ENCODE measurements at regions not wholly inside any gene's neighbourhood (a gene's known extent, or its start where the extent isn't known, plus 50 kb on each side); places are given as distances from the start of the nearest gene placed in this dataset.
A peak's percentile ranks its signal among the peaks of the same experiment; 100 is the strongest.

GRCh38 chr1:200272481-200273068 lies 137.3 kb downstream of the ZNF281 start:
- H3K4me3 ChIP-seq (ENCODE audit: low read depth in 1 of 3, low read length in 3 of 3): no peak overlapping the region
- H3K4me1 ChIP-seq (ENCODE audit: control insufficient read depth in 3 of 3, insufficient read depth in 2 of 3, low read depth in 1 of 3, low read length in 2 of 3): peaks cover 0 to 35% (median 8%) of the 10 kb centered on the region in 3 donors
- no peaks in the 10 kb centered on the region for H3K36me3 ChIP-seq (ENCODE audit: control insufficient read depth in 3 of 3, insufficient read depth in 2 of 3, low read depth in 1 of 3, low read length in 3 of 3)
- FAIRE-seq (no peak), DNase-seq (no peak)
- 83 to 90% (median 88%) methylated on average over 4 of the region's 4 CpGs for WGBS, 3 donors
- H3K27ac ChIP-seq (ENCODE audit: low read depth in 1 of 3, low read length in 2 of 3): no peak overlapping the region
- peaks cover 0 to 4% of the 10 kb centered on the region in 2 donors for H3K9me3 ChIP-seq (ENCODE audit: control insufficient read depth in 2 of 2, insufficient read depth in 1 of 2, low read depth in 1 of 2, low read length in 1 of 2)
- H3K27me3 ChIP-seq (ENCODE audit: control insufficient read depth in 3 of 3, insufficient read depth in 3 of 3, low read length in 3 of 3): no peaks in the 10 kb centered on the region

GRCh38 chr1:200269256-200269655 lies 140.6 kb downstream of the ZNF281 start:
- H3K4me1 ChIP-seq (ENCODE audit: control insufficient read depth in 3 of 3, insufficient read depth in 2 of 3, low read depth in 1 of 3, low read length in 2 of 3): peaks cover 0 to 13% (median 3%) of the 10 kb centered on the region in 3 donors
- no peaks in the 10 kb centered on the region for H3K27me3 ChIP-seq (ENCODE audit: control insufficient read depth in 3 of 3, insufficient read depth in 3 of 3, low read length in 3 of 3)
- WGBS, 3 donors: 97 to 100% (median 100%) methylated on average over 1 of the region's 1 CpG
- FAIRE-seq: no peak
- H3K9me3 ChIP-seq (ENCODE audit: control insufficient read depth in 2 of 2, insufficient read depth in 1 of 2, low read depth in 1 of 2, low read length in 1 of 2): peaks cover 0 to 4% of the 10 kb centered on the region in 2 donors
- H3K4me3 ChIP-seq (ENCODE audit: low read depth in 1 of 3, low read length in 3 of 3): no peak overlapping the region
- no peak for DNase-seq
- H3K36me3 ChIP-seq (ENCODE audit: control insufficient read depth in 3 of 3, insufficient read depth in 2 of 3, low read depth in 1 of 3, low read length in 3 of 3): no peaks in the 10 kb centered on the region
- H3K27ac ChIP-seq (ENCODE audit: low read depth in 1 of 3, low read length in 2 of 3): no peak overlapping the region

GRCh38 chr1:200267937-200268336 lies 141.9 kb downstream of the ZNF281 start:
- no peak overlapping the region for H3K4me3 ChIP-seq (ENCODE audit: low read depth in 1 of 3, low read length in 3 of 3)
- WGBS, 3 donors: 87 to 100% (median 95%) methylated on average over 1 of the region's 1 CpG
- H3K36me3 ChIP-seq (ENCODE audit: control insufficient read depth in 3 of 3, insufficient read depth in 2 of 3, low read depth in 1 of 3, low read length in 3 of 3): no peaks in the 10 kb centered on the region
- no peak overlapping the region for H3K27ac ChIP-seq (ENCODE audit: low read depth in 1 of 3, low read length in 2 of 3)
- no peaks in the 10 kb centered on the region for H3K9me3 ChIP-seq (ENCODE audit: control insufficient read depth in 2 of 2, insufficient read depth in 1 of 2, low read depth in 1 of 2, low read length in 1 of 2)
- H3K4me1 ChIP-seq (ENCODE audit: control insufficient read depth in 3 of 3, insufficient read depth in 2 of 3, low read depth in 1 of 3, low read length in 2 of 3): peaks cover 0 to 2% (median 0%) of the 10 kb centered on the region in 3 donors
- no peaks in the 10 kb centered on the region for H3K27me3 ChIP-seq (ENCODE audit: control insufficient read depth in 3 of 3, insufficient read depth in 3 of 3, low read length in 3 of 3)
- DNase-seq: no peak
- no peak for FAIRE-seq

GRCh38 chr1:200267458-200267857 lies 142.4 kb downstream of the ZNF281 start:
- no peak for FAIRE-seq

GRCh38 chr1:200266871-200267270 lies 143.0 kb downstream of the ZNF281 start:
- Histone ChIP-seq H3K27me3 (ENCODE audit: control insufficient read depth in 3 of 3, insufficient read depth in 3 of 3, low read length in 3 of 3) (no peaks in the 10 kb centered on the region), H3K4me3 (ENCODE audit: low read depth in 1 of 3, low read length in 3 of 3) (no peak overlapping the region), H3K9me3 (ENCODE audit: control insufficient read depth in 2 of 2, insufficient read depth in 1 of 2, low read depth in 1 of 2, low read length in 1 of 2) (no peaks in the 10 kb centered on the region), H3K27ac (ENCODE audit: low read depth in 1 of 3, low read length in 2 of 3) (no peak overlapping the region), H3K4me1 (ENCODE audit: control insufficient read depth in 3 of 3, insufficient read depth in 2 of 3, low read depth in 1 of 3, low read length in 2 of 3) (no peaks in the 10 kb centered on the region), H3K36me3 (ENCODE audit: control insufficient read depth in 3 of 3, insufficient read depth in 2 of 3, low read depth in 1 of 3, low read length in 3 of 3) (no peaks in the 10 kb centered on the region)
- DNase-seq: no peak
- FAIRE-seq: no peak
- WGBS, 3 donors: 83 to 90% (median 87%) methylated on average over 3 of the region's 3 CpGs

More at GRCh38 chr1:200267458-200267857, 142.4 kb downstream of the ZNF281 start:
- Histone ChIP-seq H3K4me3 (ENCODE audit: low read depth in 1 of 3, low read length in 3 of 3) (no peak overlapping the region), H3K27me3 (ENCODE audit: control insufficient read depth in 3 of 3, insufficient read depth in 3 of 3, low read length in 3 of 3) (no peaks in the 10 kb centered on the region), H3K9me3 (ENCODE audit: control insufficient read depth in 2 of 2, insufficient read depth in 1 of 2, low read depth in 1 of 2, low read length in 1 of 2) (no peaks in the 10 kb centered on the region), H3K36me3 (ENCODE audit: control insufficient read depth in 3 of 3, insufficient read depth in 2 of 3, low read depth in 1 of 3, low read length in 3 of 3) (no peaks in the 10 kb centered on the region), H3K27ac (ENCODE audit: low read depth in 1 of 3, low read length in 2 of 3) (no peak overlapping the region), H3K4me1 (ENCODE audit: control insufficient read depth in 3 of 3, insufficient read depth in 2 of 3, low read depth in 1 of 3, low read length in 2 of 3) (no peaks in the 10 kb centered on the region)
- no peak for DNase-seq
- 91 to 96% (median 93%) methylated on average over 4 of the region's 4 CpGs for WGBS, 3 donors

GRCh38 chr1:200265881-200266280 lies 144.0 kb downstream of the ZNF281 start:
- 88 to 92% (median 91%) methylated on average over 5 of the region's 5 CpGs for WGBS, 3 donors
- Histone ChIP-seq H3K27ac (ENCODE audit: low read depth in 1 of 3, low read length in 2 of 3) (no peak overlapping the region), H3K36me3 (ENCODE audit: control insufficient read depth in 3 of 3, insufficient read depth in 2 of 3, low read depth in 1 of 3, low read length in 3 of 3) (no peaks in the 10 kb centered on the region), H3K4me1 (ENCODE audit: control insufficient read depth in 3 of 3, insufficient read depth in 2 of 3, low read depth in 1 of 3, low read length in 2 of 3) (no peaks in the 10 kb centered on the region), H3K27me3 (ENCODE audit: control insufficient read depth in 3 of 3, insufficient read depth in 3 of 3, low read length in 3 of 3) (no peaks in the 10 kb centered on the region), H3K4me3 (ENCODE audit: low read depth in 1 of 3, low read length in 3 of 3) (no peak overlapping the region), H3K9me3 (ENCODE audit: control insufficient read depth in 2 of 2, insufficient read depth in 1 of 2, low read depth in 1 of 2, low read length in 1 of 2) (no peaks in the 10 kb centered on the region)
- DNase-seq: no peak
- FAIRE-seq: no peak

GRCh38 chr1:200265104-200265503 lies 144.7 kb downstream of the ZNF281 start:
- Histone ChIP-seq H3K4me3 (ENCODE audit: low read depth in 1 of 3, low read length in 3 of 3) (no peak overlapping the region), H3K36me3 (ENCODE audit: control insufficient read depth in 3 of 3, insufficient read depth in 2 of 3, low read depth in 1 of 3, low read length in 3 of 3) (no peaks in the 10 kb centered on the region), H3K4me1 (ENCODE audit: control insufficient read depth in 3 of 3, insufficient read depth in 2 of 3, low read depth in 1 of 3, low read length in 2 of 3) (no peaks in the 10 kb centered on the region), H3K27ac (ENCODE audit: low read depth in 1 of 3, low read length in 2 of 3) (no peak overlapping the region), H3K27me3 (ENCODE audit: control insufficient read depth in 3 of 3, insufficient read depth in 3 of 3, low read length in 3 of 3) (no peaks in the 10 kb centered on the region), H3K9me3 (ENCODE audit: control insufficient read depth in 2 of 2, insufficient read depth in 1 of 2, low read depth in 1 of 2, low read length in 1 of 2) (no peaks in the 10 kb centered on the region)
- WGBS, 3 donors: 87 to 91% (median 88%) methylated on average over 1 of the region's 1 CpG
- no peak for FAIRE-seq
- DNase-seq: no peak

- H3K27ac ChIP-seq (ENCODE audit: low read depth in 1 of 3, low read length in 2 of 3): no peak overlapping the region
- H3K36me3 ChIP-seq (ENCODE audit: control insufficient read depth in 3 of 3, insufficient read depth in 2 of 3, low read depth in 1 of 3, low read length in 3 of 3): no peaks in the 10 kb centered on the region
- H3K27me3 ChIP-seq (ENCODE audit: control insufficient read depth in 3 of 3, insufficient read depth in 3 of 3, low read length in 3 of 3): no peaks in the 10 kb centered on the region
- H3K4me1 ChIP-seq (ENCODE audit: control insufficient read depth in 3 of 3, insufficient read depth in 2 of 3, low read depth in 1 of 3, low read length in 2 of 3): no peaks in the 10 kb centered on the region
- H3K9me3 ChIP-seq (ENCODE audit: control insufficient read depth in 2 of 2, insufficient read depth in 1 of 2, low read depth in 1 of 2, low read length in 1 of 2): no peaks in the 10 kb centered on the region
- no peak overlapping the region for H3K4me3 ChIP-seq (ENCODE audit: low read depth in 1 of 3, low read length in 3 of 3)
- 57 to 79% (median 59%) methylated on average over 3 of the region's 3 CpGs for WGBS, 3 donors
- no peak for FAIRE-seq
- DNase-seq: peak in 1 of 2 donors; percentile 49
Observed at GRCh38 chr1:200263203-200263602, 146.6 kb downstream of the ZNF281 start.

- Histone ChIP-seq H3K4me3 (ENCODE audit: low read depth in 1 of 3, low read length in 3 of 3) (no peak overlapping the region), H3K4me1 (ENCODE audit: control insufficient read depth in 3 of 3, insufficient read depth in 2 of 3, low read depth in 1 of 3, low read length in 2 of 3) (no peaks in the 10 kb centered on the region), H3K27me3 (ENCODE audit: control insufficient read depth in 3 of 3, insufficient read depth in 3 of 3, low read length in 3 of 3) (no peaks in the 10 kb centered on the region), H3K36me3 (ENCODE audit: control insufficient read depth in 3 of 3, insufficient read depth in 2 of 3, low read depth in 1 of 3, low read length in 3 of 3) (no peaks in the 10 kb centered on the region), H3K9me3 (ENCODE audit: control insufficient read depth in 2 of 2, insufficient read depth in 1 of 2, low read depth in 1 of 2, low read length in 1 of 2) (no peaks in the 10 kb centered on the region), H3K27ac (ENCODE audit: low read depth in 1 of 3, low read length in 2 of 3) (no peak overlapping the region)
- FAIRE-seq (no peak), DNase-seq (no peak)
- WGBS, 3 donors: 80 to 92% (median 82%) methylated on average over 7 of the region's 7 CpGs
Observed at GRCh38 chr1:200262326-200262965, 147.4 kb downstream of the ZNF281 start.

Data from small intestine (tissue), 7 donors.